Effector CD4-positive, alpha-beta T cell (primary cell): ENCODE measurements at regions not wholly inside any gene's neighbourhood (a gene's known extent, or its start where the extent isn't known, plus 50 kb on each side); places are given as distances from the start of the nearest gene placed in this dataset.
"Not testable (repeated sequence)": the region's sequence is repeated elsewhere in the genome, so short reads cannot be mapped to it uniquely, and the experiment has no call there.

Experiments used
- DNase-seq: peaks from one replicate; pipeline ENCODE4 v3.0.0-alpha.2; 2020

DNA sequence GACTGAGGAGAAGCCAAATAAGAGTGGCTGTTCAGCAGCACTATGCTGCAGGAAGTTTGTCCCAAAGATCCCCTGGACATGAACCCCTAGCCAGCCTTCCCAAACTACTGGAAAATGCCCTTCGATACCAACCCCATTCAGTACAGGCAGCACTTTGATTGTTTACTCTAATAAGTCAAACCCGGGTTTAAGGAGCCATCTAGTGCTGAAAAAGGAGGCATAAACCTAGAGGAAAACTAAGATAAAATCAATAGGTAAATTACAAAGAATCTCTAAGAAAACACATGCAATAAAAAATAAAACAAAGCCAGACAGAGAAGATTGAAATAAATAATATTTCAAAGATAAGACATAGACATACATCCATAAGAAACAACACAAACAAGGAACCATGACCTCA is 771.6 kb downstream of the RPS29 start:
- DNase-seq, result no peak

DNA sequence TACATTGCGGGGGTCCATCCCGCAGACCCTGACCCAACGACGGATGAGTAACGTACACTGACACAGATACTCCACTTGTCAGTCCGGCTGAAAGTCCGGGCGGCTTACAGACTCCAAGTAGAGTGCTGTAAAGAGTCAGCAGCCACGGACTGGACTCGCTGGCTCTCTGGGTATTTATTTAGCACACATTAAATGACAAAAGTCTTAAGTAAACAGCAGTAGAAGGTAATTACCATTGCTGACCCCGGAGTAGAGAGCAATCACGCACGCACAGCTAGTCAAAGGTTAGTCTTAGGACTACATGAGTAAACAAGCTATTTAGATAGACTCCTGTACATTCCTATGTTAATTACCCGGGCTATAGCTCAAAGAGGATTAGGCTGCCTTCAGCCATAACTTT is 780.9 kb downstream of the RPS29 start:
- no peak for DNase-seq

DNA sequence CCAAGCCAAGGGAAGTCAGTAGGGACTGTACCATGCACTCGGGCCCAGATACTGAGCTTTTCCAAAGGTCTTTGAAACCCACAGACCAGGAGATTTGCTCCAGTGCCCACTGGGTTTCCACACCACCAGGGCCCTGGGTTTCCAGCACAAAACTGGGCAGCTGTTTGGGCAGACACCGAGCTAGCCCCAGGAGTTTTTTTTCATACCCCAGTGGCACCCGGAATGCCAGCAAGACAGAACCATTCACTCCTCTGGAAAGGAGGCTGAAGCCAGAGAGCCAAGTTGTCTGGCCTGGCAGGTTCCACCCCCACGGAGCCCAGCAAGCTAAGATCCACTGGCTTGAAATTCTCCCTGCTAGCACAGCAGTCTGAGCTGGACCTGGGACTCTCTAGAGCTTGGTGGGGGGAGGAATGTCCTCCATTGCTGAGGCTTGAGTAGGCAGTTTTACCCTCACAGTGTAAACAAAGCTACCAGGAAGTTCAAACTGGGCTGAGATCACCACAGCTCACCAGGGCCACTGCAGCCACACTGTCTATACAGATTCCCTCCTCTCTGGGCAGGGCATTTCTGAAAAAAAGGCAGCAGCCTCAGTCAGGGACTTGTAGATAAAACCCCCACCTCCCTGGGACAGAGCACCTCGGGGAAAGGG is 793.7 kb downstream of the RPS29 start:
- no peak for DNase-seq

DNA sequence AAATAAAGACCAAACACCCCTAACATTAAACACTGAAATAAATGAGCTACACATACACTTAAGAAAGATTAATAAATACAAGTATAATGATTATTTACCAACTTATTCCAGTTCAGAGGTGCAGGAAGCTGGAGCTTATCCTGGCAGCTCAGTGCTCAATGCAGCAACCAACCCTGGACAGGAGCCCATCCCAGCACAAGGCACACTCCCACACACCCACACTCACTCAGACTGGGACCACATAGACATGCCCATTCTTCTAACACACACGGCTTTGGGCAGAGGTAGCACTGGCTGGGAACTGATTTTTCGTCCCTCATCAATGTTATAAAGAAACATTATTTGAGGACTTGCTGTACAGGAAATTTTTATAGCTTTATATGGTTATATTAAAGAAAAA is 797.4 kb downstream of the RPS29 start:
- DNase-seq, result no peak

DNA sequence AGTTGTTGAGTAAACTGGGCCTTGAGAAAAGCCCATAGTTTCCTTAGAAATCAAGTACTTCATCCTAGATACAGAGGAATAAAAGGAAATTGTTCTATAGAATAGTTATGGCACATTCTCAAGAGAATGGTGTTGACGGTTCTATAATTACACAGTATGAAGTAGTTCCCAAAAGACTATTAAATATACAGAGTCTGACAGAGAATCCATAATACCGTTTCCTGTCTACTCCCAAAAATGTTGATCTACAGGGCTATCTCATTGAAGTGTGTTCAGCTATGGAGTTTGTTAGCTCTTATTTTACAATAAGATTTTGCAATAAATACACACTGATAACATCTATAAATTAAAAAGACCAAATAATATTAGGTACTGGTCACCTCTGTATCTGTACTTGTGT is 799.7 kb downstream of the RPS29 start:
- DNase-seq, result no peak

DNA sequence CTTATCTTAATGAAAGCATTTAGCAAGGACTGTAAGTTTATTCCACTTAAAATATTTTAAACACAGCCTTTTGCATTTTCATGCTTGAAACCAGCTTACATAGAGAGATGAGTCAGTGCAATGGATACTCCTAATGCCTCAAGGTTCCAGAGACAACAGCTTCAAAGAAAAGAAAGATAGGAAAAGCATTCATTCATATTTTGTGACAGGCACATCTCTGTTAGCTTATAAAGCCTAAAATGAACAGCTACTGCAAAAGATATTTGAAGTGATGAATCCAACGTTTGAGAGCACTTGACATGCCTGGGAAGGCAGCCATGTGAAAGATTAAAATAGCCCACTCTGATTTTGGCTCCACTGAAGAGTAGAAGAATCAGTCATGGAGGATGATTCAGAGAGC is 814.5 kb downstream of the RPS29 start:
- DNase-seq, result no peak

DNA sequence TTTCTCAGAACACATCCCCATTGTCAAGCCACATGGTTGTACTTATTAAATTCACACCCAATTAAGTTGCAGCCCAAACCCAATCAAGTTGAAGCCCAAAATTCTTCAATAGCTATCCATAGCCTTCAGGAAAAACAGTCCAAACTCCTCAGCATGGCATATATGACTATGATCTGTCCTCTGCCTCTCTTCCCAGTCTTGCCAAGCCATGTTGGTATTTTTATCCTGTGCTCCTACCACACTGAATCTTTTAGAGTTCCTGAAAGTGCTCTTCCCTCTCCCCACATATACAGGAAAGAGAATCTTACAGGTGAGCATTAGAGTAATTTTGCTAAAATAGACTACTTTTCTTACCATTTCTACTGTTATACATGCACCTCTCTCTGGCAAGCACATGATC is 834.9 kb downstream of the RPS29 start:
- no peak for DNase-seq

DNA sequence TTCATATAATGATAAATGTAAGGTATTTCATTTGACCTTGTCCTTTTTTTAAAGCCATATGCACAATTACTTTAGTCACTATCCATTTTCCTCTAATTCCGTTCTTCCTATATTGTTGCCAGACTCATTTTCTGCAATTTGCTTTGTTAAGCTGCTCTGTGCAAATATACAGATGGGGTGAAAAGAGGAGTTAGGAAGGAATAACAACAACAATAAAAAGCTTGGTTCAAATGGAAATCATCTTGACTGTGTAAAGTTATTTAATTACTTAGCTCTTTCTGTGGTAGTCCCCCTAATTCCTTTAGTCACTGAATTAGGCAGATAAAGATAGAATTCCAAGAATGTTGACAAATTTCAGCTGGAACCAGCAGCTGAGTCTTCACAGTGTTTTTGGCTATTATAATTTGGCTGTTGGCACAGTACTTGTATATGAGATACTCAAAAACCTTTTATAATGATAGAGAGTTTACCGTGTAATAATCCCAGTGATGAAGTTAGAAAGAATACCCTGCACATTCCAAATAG is 838.0 kb downstream of the RPS29 start:
- no peak for DNase-seq

DNA sequence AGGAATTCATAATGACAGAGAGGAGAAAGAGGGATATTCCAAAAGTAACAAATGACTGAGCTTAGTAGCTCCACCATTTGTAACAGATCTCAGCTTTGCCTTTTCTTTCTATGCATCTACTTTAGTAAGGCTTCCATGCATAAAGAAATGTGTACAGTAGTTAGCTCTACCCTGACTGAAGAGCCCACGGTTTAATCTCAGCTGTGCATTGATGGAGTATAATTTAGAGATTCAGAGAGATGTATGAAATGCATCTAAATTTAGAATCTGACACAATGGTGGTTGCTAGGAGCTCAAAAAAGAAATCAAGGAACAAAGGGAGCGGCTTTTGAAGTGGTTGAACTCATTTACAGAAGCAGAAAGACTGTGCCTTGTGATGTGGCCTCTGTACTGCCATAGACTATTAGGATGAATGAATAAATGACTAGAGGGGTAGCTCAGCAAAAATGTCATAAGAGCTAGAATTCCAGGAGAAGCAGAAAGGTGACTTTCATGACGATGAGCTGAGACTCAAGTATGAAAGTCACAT is 838.6 kb downstream of the RPS29 start:
- no peak for DNase-seq

DNA sequence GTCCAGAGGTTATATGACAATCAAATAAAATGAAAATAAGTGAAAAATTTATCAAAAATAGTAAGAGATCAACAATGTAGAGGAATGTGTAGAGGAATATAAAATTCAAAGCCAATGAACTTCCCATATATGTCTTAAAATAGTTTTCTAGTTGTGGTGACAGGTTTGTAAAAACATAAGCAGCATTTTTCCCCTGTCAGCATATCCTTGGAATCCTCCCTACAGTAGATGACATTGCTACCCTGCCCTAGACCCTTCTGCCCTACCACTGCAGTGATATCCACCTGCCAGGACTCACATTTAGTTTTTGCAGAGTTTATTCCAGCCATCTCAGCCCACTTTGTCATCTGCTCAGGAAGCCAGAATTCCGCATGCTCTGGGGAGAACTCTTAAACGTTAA is 842.0 kb downstream of the RPS29 start:
- DNase-seq, result no peak

DNA sequence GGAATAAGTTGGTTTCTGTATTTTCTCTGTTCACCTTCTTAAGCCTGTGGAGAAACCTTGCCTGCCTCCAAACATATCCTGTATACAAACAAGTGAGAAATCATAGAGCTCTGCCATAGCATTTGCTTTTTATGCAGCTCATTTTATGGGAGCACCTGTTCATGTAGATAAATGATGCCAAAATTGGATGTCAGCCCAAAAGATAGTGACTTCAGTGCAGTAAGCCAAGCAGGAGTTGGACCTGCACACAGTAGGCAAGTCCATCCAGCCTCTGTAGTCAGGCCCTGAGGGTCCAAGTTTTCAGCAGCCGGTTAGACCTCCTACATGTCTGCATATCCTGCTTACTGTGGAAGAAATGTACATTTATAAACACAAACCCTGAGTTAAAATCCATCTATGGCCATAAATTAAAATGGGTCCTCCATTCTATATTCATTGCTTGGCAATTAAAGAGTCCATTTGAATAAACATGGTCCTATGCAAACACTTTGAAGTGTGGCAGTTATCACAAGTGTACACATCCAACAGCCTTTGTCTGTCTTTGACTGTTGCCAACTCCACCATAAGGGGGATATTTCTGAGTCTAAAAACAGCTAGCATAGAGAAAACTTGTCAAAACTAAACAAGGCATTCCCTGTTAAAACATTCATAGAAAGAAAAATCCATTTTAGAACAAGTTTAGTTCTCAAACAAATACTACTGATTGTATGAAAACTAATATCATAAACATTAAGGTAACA is 847.8 kb downstream of the RPS29 start:
- no peak for DNase-seq

DNA sequence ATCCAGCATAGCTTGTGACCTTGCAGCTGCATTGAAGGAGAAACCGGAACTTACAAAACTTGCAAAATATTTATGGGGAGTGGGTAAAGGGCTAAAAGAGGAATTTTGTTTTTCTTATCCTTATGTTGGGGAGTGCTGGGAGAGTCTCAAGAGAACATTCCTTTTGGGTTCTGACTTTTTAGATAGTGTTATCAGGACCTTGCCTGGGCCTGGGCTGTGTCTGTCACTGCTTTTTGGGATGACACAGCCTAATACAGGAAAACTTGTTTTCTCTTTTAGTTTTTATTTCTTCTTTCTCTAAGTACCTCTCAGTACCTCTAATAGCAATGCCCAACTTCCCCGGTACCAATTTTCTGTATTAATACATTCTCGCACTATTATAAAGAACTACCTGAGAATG is 850.6 kb downstream of the RPS29 start:
- DNase-seq, result no peak

DNA sequence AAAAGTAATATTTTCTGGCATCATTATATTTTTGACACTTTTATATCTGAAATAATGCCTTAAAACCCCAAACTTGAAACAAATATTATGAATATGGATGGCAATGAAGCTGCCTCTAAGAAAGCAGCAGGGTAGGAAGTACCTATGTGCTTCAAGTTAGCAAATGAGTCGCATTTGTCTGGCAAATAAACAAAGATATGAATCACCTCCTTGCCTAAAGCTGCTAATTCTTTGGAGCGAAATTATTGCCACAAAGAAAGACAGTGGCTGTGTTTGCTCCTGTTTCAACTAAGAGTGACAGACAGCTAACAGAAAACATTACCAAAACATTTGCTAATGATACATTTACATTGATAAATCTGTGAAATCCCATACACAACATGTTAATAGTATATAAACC is 854.9 kb downstream of the RPS29 start:
- DNase-seq, result no peak

DNA sequence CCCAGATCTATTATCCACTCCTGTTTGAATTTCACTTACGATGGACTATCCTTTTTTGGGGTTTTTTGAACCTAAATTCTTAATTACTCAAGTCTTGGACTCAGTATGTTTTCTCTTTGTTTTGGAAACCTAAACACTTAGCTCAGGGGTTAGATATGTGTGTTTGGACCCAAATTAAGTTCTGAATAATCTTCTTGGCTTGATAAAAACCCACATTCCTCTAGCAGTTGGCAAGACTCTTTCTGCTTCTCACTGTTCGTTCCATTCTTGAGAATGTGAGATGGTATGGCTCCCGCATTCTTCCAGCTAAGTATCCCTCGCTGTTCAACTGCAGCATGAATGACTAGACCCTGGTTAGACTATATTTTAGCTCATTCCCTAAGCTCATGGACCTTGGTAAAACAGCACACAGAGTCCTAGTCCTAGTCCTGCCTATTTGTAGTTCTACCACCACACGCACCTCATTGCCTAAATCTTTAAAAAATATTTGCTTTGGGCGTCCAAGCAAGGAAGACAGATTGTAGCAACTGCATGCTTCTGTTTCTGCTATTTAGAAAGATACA is 860.0 kb downstream of the RPS29 start:
- DNase-seq, result no peak

DNA sequence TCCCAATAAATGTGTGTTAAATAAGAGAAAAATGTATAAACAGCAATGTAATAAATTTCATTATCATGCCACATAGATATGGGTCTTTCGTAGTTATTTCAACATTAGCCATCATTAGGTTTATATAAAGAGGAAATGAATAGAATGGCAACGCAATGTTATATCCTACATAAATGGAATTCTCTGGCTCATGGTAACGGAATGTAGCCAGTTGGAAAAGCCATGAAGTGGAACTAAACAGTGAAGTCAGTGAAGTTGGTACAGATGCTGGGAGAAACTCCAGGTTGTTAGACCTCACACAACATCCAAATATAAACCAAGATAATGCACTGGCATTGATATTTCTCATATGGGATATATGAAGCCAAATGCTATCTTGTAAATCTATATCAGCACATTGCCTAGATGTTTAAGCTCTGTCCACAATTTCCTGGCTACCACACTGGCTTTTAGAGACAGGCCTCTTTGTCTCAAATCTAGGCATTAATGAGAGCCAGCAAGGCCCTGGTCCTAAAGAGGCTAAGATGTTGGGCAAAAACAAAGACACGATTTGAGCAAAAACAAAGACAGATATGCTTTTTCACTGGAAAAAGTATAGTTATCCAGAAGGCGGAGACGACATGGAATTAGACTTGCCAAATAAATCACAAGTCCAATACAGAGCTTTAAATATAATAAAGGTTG is 861.0 kb downstream of the RPS29 start:
- DNase-seq, result no peak

DNA sequence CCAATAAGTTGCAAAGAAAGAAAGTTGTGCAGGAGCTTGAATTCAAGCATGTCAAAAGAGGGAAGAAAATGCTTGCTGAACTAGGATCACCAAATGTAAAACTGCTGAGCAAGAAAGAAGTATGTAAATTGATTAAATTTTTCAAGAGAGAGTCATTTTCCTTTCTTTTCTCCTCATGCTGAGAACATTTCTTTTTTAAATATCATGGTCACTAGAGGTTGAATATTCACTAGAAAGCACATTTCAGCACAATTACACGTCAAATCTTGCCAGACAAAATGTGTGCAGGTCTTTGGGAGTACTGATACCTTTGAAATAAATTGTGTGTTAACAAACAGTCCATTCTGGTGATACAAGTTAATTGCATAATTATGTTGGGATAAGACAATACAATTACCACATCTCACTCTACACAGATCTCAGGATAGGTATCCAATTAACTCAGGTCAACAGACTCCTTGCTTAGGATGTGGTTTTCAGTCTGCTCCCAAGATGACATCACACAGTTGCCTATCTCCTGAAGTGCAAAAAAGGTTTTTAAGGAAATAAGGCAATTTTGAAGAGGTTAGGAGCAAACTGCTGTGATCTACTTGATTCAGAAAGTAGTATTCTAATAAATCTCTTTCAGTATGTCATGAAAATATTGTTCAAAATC is 862.2 kb downstream of the RPS29 start:
- no peak for DNase-seq

DNA sequence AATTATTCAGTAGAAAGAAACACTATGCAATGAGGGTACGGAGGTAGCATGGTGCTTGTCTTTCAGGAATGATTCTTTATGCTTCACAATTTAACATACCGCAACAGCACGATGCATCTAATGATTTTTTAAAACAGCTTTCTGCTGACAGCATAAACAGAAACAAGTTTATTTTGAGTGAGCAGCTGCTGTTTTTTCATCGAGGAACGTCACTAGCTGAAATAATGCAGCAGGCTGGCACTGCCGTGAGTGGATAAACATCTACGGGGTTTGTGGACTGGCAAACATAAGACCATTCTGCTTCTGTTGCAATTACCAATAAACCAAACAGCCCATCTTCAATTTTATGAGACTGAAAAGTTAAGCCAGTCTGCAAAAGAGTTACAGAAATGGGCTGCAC is 871.8 kb downstream of the RPS29 start:
- no peak for DNase-seq

DNA sequence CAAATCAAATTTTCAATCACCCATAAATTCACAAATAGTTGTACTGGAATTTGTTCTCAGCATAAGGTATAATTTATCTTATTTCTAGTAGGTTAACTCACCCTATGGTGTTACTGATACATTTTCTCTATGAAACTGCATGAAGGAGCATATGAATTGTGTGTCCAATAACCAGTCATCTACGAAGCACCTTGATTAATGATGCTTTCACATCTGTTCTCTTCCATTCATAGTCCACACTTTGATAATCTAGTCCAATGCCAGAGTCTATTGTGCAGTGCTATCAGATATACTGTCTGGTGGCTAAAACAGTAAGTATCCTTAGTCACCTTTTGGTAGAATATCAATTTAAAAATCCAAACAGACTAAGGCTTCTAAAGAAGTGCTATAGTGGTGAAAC is 876.0 kb downstream of the RPS29 start:
- DNase-seq, result no peak

DNA sequence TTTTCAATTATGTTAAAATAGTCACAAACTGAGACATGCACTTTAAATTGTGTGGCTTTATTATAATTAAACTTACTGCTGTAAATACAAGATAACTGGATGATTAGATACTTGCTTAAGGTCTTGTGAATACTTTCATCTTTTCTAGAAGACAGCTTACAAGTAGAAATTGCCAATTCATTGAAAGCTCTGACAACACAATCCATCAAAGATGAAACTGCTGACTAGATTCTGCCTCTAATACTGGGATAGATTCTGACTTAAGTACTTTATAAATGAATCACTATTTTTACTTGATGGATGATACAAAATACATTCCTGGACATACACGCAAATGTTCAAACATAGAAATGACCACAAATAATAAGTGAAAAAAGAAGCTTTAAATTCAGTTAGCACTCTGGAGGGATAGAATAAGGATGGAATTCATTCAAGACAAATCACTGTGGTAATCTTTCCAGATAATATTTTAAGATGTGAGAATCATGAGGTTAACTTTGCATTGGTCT is 876.8 kb downstream of the RPS29 start:
- DNase-seq, result no peak

DNA sequence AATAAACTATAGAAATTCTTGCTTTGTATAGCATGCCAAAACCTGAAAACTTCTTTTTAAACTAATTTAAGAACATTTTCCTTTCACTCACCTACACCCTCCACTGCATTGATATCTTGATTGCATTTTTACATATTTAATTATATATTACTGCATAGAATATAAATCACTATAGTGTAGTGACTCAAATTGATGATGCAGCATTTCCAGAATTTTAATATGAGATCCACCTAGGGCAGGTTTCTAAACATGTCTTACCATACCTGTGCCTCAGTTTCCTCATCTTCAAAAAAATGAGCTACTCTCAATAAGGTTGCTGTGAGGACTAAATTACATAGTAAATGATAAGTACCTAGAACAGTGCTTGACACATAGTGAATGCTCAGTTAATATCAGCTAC is 881.5 kb downstream of the RPS29 start:
- DNase-seq, result no peak

DNA sequence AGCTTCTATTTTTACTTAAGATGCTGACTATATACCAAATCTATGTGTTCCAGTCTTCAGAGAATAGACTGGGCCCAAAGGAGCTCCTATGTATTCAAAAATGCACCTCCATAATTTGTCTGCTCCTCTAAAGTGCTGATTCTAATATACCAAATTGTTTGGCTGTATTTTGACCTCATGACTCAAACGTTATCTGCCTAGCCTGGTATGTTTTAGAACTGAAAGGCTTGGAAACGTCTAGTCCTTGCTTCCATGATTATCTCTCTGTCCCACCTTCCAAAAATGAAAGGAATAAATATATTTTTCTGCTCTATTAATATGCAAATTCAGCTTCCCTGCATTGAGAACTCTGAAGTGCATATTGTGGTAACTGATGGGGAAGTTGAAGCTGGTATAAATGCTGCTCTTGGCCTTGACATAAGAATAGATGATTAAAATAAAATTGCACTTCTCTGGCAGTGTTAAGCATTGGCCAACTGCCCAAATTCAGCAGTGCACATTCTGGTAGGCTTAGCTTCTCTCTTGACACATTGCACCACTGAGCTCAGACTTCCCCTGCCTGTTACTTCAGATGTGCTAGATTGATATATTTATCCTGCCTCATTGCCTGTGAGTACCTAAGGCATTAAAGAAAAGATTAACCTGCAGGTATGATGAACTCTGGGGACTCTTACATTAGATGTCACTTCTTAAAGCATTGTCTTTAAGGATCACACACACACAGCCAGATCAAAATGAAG is 882.3 kb downstream of the RPS29 start:
- DNase-seq, result no peak

DNA sequence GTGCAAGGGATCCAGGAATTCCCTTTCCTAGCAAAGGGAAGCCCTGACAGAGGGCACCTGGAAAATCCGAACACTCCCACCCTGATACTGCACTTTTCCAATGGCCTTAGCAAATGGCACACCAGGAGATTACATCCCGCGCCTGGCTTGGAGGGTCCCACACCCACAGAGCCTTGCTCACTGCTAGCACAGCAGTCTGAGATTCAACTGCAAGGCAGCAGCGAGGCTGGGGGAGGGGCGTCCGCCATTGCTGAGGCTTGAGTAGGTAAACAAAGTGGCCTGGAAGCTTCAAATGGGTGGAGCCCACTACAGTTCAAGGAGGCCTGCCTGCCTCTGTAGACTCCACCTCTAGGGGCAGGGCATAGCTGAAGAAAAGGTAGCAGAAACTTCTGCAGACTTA is 888.8 kb downstream of the RPS29 start:
- DNase-seq, result not testable (repeated sequence)
